Kidney (tissue), 13 donors: ENCODE measurements at regions not wholly inside any gene's neighbourhood (a gene's known extent, or its start where the extent isn't known, plus 50 kb on each side); places are given as distances from the start of the nearest gene placed in this dataset.

Experiments used
- DNase-seq, 5 donors: peaks; one replicate each; pipeline ENCODE4 v3.0.0-alpha.2; 2013 to 2020
- FAIRE-seq: peaks from 2 replicates; lab custom pipeline; 2012; peaks lifted over from hg19 to GRCh38; lab: Jason Lieb, UNC
- H3K27ac ChIP-seq, 2 donors: one replicate each; pipeline ENCODE4 v1.7.0; 2013; ENCODE audit warnings: low read depth in 2 of 2, low read length in 2 of 2, inconsistent platforms in 1 of 2
- H3K27me3 ChIP-seq: one replicate; pipeline ENCODE4 v1.7.1; 2013; ENCODE audit warnings: low read length, inconsistent platforms; ENCODE audit not compliant: control insufficient read depth, insufficient read depth
- H3K36me3 ChIP-seq, 3 donors: one replicate each; pipeline versions ENCODE4 v1.7.0 to v1.7.1; 2013; ENCODE audit warnings: low read length in 3 of 3, control low read depth in 1 of 3, inconsistent platforms in 1 of 3; ENCODE audit not compliant: insufficient read depth in 3 of 3, control insufficient read depth in 2 of 3
- H3K4me1 ChIP-seq, 3 donors: one replicate each; pipeline versions ENCODE4 v1.7.0 to v1.7.1; 2013; ENCODE audit warnings: low read length in 3 of 3, inconsistent platforms in 1 of 3, low read depth in 1 of 3; ENCODE audit not compliant: control insufficient read depth in 2 of 3, insufficient read depth in 2 of 3
- H3K4me3 ChIP-seq, 3 donors: one replicate each; pipeline versions ENCODE4 v1.7.0 to v1.8.1; 2013; ENCODE audit warnings: low read length in 3 of 3, control low read depth in 1 of 3, inconsistent platforms in 1 of 3
- H3K9ac ChIP-seq, 3 donors: one replicate each; pipeline versions ENCODE4 v1.7.0 to v1.7.1; 2013; ENCODE audit warnings: low read length in 3 of 3, control low read depth in 1 of 3, inconsistent platforms in 1 of 3
- H3K9me3 ChIP-seq, 3 donors: one replicate each; pipeline versions ENCODE4 v1.7.0 to v1.7.1; 2013; ENCODE audit warnings: low read length in 3 of 3, control low read depth in 1 of 3, inconsistent platforms in 1 of 3; ENCODE audit not compliant: control insufficient read depth in 2 of 3, insufficient read depth in 1 of 3
- intact Hi-C: fragments of 100-400 bp; cut with DNase I; formaldehyde crosslinking; loops from one replicate; pipeline ENCODE4 v1.11.1; 2022
- TF ChIP-seq, protein P1 (sequence below): IDR thresholded peaks from 3 replicates; pipeline ENCODE4 v1.5.1; 2012; ENCODE audit warnings: mild to moderate bottlenecking, moderate library complexity, borderline replicate concordance; ENCODE audit not compliant: insufficient read depth; ENCODE audit errors: extremely low read depth
- donor health status: control.
- donor health status: control.
- donor health status: control.
- donor health status: control.
- donor health status: control.
- donor health status: DM: yes; HTN: yes; CAD: no.
- donor health status: Normal renal cell carcinoma (clear cell type).

GRCh38 chr15:85942632-85943031 is 137.0 kb upstream of the AGBL1 start:
- intact Hi-C loops: no loop called here
- no peak for DNase-seq

GRCh38 chr15:85943151-85943550 is 136.5 kb upstream of the AGBL1 start:
- Histone ChIP-seq H3K4me3 (no peak overlapping the region), H3K4me1 (no peaks in the 10 kb centered on the region), H3K9ac (no peak overlapping the region), H3K9me3 (no peaks in the 10 kb centered on the region), H3K36me3 (no peaks in the 10 kb centered on the region), H3K27me3 (no peaks in the 10 kb centered on the region), H3K27ac (no peak overlapping the region)
- TF ChIP-seq, protein P1, sequence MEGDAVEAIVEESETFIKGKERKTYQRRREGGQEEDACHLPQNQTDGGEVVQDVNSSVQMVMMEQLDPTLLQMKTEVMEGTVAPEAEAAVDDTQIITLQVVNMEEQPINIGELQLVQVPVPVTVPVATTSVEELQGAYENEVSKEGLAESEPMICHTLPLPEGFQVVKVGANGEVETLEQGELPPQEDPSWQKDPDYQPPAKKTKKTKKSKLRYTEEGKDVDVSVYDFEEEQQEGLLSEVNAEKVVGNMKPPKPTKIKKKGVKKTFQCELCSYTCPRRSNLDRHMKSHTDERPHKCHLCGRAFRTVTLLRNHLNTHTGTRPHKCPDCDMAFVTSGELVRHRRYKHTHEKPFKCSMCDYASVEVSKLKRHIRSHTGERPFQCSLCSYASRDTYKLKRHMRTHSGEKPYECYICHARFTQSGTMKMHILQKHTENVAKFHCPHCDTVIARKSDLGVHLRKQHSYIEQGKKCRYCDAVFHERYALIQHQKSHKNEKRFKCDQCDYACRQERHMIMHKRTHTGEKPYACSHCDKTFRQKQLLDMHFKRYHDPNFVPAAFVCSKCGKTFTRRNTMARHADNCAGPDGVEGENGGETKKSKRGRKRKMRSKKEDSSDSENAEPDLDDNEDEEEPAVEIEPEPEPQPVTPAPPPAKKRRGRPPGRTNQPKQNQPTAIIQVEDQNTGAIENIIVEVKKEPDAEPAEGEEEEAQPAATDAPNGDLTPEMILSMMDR: no peak
- intact Hi-C loops: no loop called here
- DNase-seq (no peak), FAIRE-seq (no peak)

More at GRCh38 chr15:85942632-85943031, 137.0 kb upstream of the AGBL1 start:
- TF ChIP-seq, protein P1: no peak
- Histone ChIP-seq H3K4me1 (no peaks in the 10 kb centered on the region), H3K27ac (no peak overlapping the region), H3K27me3 (no peaks in the 10 kb centered on the region), H3K36me3 (no peaks in the 10 kb centered on the region), H3K9ac (no peak overlapping the region), H3K9me3 (no peaks in the 10 kb centered on the region), H3K4me3 (no peak overlapping the region)
- FAIRE-seq: no peak

DNA sequence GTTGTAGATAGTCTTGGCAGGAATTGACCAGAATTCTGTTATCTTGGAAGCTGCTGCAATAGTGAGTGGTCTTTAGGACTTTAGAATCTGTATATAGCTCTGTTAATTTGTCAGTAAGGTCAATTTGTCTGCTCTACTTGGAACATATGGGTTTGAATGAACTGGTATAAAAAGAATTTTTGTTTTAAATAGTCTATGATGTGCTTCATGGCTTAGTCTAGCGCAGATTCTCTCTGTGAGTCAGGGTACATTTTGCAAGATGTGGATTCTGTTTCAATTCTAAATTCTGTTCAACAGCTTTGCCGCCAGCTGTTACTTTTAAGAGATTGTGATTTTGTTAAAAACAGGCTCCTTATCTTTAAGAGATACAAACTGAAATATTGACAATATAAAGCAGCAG is 135.9 kb upstream of the AGBL1 start:
- H3K4me3 ChIP-seq: no peak overlapping the region
- H3K9ac ChIP-seq: no peak overlapping the region
- DNase-seq: no peak
- H3K27me3 ChIP-seq: no peaks in the 10 kb centered on the region
- no peaks in the 10 kb centered on the region for H3K36me3 ChIP-seq
- H3K27ac ChIP-seq: no peak overlapping the region
- no peaks in the 10 kb centered on the region for H3K9me3 ChIP-seq
- TF ChIP-seq, protein P1: no peak
- no peaks in the 10 kb centered on the region for H3K4me1 ChIP-seq
- intact Hi-C loops: no loop called here
- FAIRE-seq: no peak

DNA sequence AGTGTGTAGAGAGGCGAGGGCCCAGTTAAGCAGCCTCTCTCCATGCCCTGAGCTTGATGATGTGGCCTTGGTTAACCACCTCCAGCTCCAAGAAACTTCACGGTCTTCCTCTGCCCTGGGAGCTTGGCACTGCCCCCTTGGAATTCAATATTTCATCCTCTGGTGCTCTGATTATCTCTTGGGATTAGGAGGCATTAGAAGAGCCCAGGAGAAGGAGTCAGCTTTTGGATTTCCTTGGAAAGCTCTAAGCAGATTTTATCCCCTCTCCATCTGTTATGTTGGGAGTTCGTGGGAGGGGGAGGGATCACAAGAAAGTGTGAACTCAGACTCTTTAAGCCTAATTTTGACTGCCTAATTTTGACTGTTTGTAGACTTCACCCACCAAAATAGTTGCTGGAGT is 132.7 kb upstream of the AGBL1 start:
- H3K4me3 ChIP-seq: no peak overlapping the region
- TF ChIP-seq, protein P1: no peak
- no peaks in the 10 kb centered on the region for H3K9me3 ChIP-seq
- no peaks in the 10 kb centered on the region for H3K4me1 ChIP-seq
- intact Hi-C loops: no loop called here
- no peak overlapping the region for H3K9ac ChIP-seq
- H3K27me3 ChIP-seq: no peaks in the 10 kb centered on the region
- no peak for DNase-seq
- FAIRE-seq: no peak
- no peak overlapping the region for H3K27ac ChIP-seq
- H3K36me3 ChIP-seq: no peaks in the 10 kb centered on the region
